ENCODE measurements at regions not wholly inside any gene's neighbourhood (a gene's known extent, or its start where the extent isn't known, plus 50 kb on each side); places are given as distances from the start of the nearest gene placed in this dataset.

GRCh38 chr5:129362456-129362855 lies 97.6 kb upstream of the ADAMTS19 start:
- H3K36me3 ChIP-seq (ENCODE audit: control insufficient read depth in 3 of 3, insufficient read depth in 3 of 3, low read length in 3 of 3) = no peaks in the 10 kb centered on the region
- H3K9ac ChIP-seq (ENCODE audit: low read depth in 1 of 3, low read length in 3 of 3) = no peak overlapping the region
- H3K27me3 ChIP-seq (ENCODE audit: control insufficient read depth in 3 of 3, insufficient read depth in 3 of 3, low read length in 3 of 3) = no peaks in the 10 kb centered on the region
- H3K9me3 ChIP-seq (ENCODE audit: control insufficient read depth in 3 of 3, low read length in 3 of 3) = peaks cover 0 to 5% (median 0%) of the 10 kb centered on the region in 3 donors
- no peaks in the 10 kb centered on the region for H3K4me1 ChIP-seq (ENCODE audit: control insufficient read depth in 3 of 3, insufficient read depth in 3 of 3, low read length in 3 of 3)
- H3K4me3 ChIP-seq (ENCODE audit: low read length in 3 of 3) = no peak overlapping the region
- H3K27ac ChIP-seq (ENCODE audit: low read depth, low read length) = no peak overlapping the region

- H3K4me1 ChIP-seq (ENCODE audit: control insufficient read depth in 3 of 3, insufficient read depth in 3 of 3, low read length in 3 of 3) = no peaks in the 10 kb centered on the region
- no peak overlapping the region for H3K27ac ChIP-seq (ENCODE audit: low read depth, low read length)
- no peaks in the 10 kb centered on the region for H3K27me3 ChIP-seq (ENCODE audit: control insufficient read depth in 3 of 3, insufficient read depth in 3 of 3, low read length in 3 of 3)
- no peaks in the 10 kb centered on the region for H3K36me3 ChIP-seq (ENCODE audit: control insufficient read depth in 3 of 3, insufficient read depth in 3 of 3, low read length in 3 of 3)
- peaks cover 0 to 5% (median 0%) of the 10 kb centered on the region in 3 donors for H3K9me3 ChIP-seq (ENCODE audit: control insufficient read depth in 3 of 3, low read length in 3 of 3)
- no peak overlapping the region for H3K4me3 ChIP-seq (ENCODE audit: low read length in 3 of 3)
- H3K9ac ChIP-seq (ENCODE audit: low read depth in 1 of 3, low read length in 3 of 3) = no peak overlapping the region
Observed at GRCh38 chr5:129363991-129364390, 96.1 kb upstream of the ADAMTS19 start.

DNA sequence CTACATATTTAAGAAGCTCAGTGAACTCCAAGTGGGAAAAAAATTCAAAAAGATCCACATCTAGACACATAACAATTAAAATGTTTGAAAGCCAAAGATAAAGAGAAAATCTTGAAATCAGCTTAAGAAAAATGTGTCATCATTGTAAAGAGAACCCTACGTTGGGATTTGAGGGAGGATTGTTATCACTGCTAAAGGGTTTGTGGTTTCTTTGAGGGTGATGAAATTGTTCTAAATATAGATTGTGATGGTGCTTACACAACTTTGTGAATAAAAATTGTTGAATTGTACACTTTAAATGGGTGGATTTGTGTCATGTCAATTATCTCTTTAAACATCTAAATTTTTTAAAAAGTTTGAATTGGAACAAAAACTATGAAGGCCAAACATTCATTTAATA lies 92.2 kb upstream of the ADAMTS19 start:
- Histone ChIP-seq H3K4me1 (ENCODE audit: control insufficient read depth in 3 of 3, insufficient read depth in 3 of 3, low read length in 3 of 3) (no peaks in the 10 kb centered on the region), H3K36me3 (ENCODE audit: control insufficient read depth in 3 of 3, insufficient read depth in 3 of 3, low read length in 3 of 3) (no peaks in the 10 kb centered on the region), H3K4me3 (ENCODE audit: low read length in 3 of 3) (no peak overlapping the region), H3K9me3 (ENCODE audit: control insufficient read depth in 3 of 3, low read length in 3 of 3) (peaks cover 0 to 5% (median 0%) of the 10 kb centered on the region in 3 donors), H3K27ac (ENCODE audit: low read depth, low read length) (no peak overlapping the region), H3K27me3 (ENCODE audit: control insufficient read depth in 3 of 3, insufficient read depth in 3 of 3, low read length in 3 of 3) (no peaks in the 10 kb centered on the region), H3K9ac (ENCODE audit: low read depth in 1 of 3, low read length in 3 of 3) (no peak overlapping the region)

DNA sequence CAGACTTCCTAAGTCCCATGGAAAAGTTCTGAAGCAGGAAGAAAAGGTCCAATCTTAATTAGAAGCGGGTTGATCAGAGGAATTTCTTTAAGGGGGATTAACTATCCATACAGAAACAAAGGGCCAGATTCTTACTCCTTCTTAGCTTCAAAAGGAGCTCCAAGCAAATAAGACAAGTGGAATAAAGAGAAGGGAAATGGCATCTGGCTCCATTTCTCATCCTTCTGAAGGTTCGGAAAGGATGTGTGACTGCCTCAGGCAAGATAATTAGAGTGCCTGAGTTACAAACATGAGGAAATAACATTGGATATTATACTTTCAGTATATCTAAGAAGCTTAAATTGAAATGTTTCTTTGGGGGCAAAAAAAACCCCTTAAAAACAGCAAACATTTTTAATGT lies 88.1 kb upstream of the ADAMTS19 start:
- H3K36me3 ChIP-seq (ENCODE audit: control insufficient read depth in 3 of 3, insufficient read depth in 3 of 3, low read length in 3 of 3) = no peaks in the 10 kb centered on the region
- H3K4me1 ChIP-seq (ENCODE audit: control insufficient read depth in 3 of 3, insufficient read depth in 3 of 3, low read length in 3 of 3) = no peaks in the 10 kb centered on the region
- H3K9ac ChIP-seq (ENCODE audit: low read depth in 1 of 3, low read length in 3 of 3) = no peak overlapping the region

GRCh38 chr5:129377504-129377903 lies 82.6 kb upstream of the ADAMTS19 start:
- Histone ChIP-seq H3K4me3 (ENCODE audit: low read length in 3 of 3) (no peak overlapping the region), H3K4me1 (ENCODE audit: control insufficient read depth in 3 of 3, insufficient read depth in 3 of 3, low read length in 3 of 3) (no peaks in the 10 kb centered on the region), H3K9ac (ENCODE audit: low read depth in 1 of 3, low read length in 3 of 3) (no peak overlapping the region), H3K9me3 (ENCODE audit: control insufficient read depth in 3 of 3, low read length in 3 of 3) (no peaks in the 10 kb centered on the region), H3K36me3 (ENCODE audit: control insufficient read depth in 3 of 3, insufficient read depth in 3 of 3, low read length in 3 of 3) (no peaks in the 10 kb centered on the region), H3K27ac (ENCODE audit: low read depth, low read length) (no peak overlapping the region), H3K27me3 (ENCODE audit: control insufficient read depth in 3 of 3, insufficient read depth in 3 of 3, low read length in 3 of 3) (no peaks in the 10 kb centered on the region)

More for the DNA sequence above, 88.1 kb upstream of the ADAMTS19 start:
- no peaks in the 10 kb centered on the region for H3K9me3 ChIP-seq (ENCODE audit: control insufficient read depth in 3 of 3, low read length in 3 of 3)
- no peak overlapping the region for H3K4me3 ChIP-seq (ENCODE audit: low read length in 3 of 3)
- no peaks in the 10 kb centered on the region for H3K27me3 ChIP-seq (ENCODE audit: control insufficient read depth in 3 of 3, insufficient read depth in 3 of 3, low read length in 3 of 3)
- H3K27ac ChIP-seq (ENCODE audit: low read depth, low read length) = no peak overlapping the region

GRCh38 chr5:129378961-129379360 lies 81.1 kb upstream of the ADAMTS19 start:
- no peaks in the 10 kb centered on the region for H3K27me3 ChIP-seq (ENCODE audit: control insufficient read depth in 3 of 3, insufficient read depth in 3 of 3, low read length in 3 of 3)
- H3K9me3 ChIP-seq (ENCODE audit: control insufficient read depth in 3 of 3, low read length in 3 of 3) = no peaks in the 10 kb centered on the region
- H3K4me1 ChIP-seq (ENCODE audit: control insufficient read depth in 3 of 3, insufficient read depth in 3 of 3, low read length in 3 of 3) = no peaks in the 10 kb centered on the region
- H3K4me3 ChIP-seq (ENCODE audit: low read length in 3 of 3) = no peak overlapping the region
- no peak overlapping the region for H3K9ac ChIP-seq (ENCODE audit: low read depth in 1 of 3, low read length in 3 of 3)
- no peak overlapping the region for H3K27ac ChIP-seq (ENCODE audit: low read depth, low read length)
- H3K36me3 ChIP-seq (ENCODE audit: control insufficient read depth in 3 of 3, insufficient read depth in 3 of 3, low read length in 3 of 3) = no peaks in the 10 kb centered on the region

DNA sequence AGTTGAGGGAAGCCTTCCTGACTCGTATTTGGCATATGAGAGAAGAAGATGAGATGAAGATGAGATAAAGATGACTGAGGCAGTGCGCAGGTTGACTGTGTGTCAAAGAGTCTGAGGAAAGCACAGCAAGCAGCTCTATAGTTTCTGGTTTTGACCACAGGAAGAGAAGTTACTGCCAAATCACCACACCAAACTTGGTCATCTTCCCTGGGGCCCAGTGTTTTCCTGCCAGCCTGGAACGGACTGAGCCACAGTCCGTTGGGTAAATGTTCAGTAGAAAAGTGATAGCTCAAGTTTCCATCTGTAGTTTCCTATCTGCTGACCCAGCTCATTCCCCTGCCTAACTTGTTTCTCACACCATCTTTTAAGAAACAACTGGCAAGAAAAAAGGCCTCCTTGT lies 80.7 kb upstream of the ADAMTS19 start:
- Histone ChIP-seq H3K36me3 (ENCODE audit: control insufficient read depth in 3 of 3, insufficient read depth in 3 of 3, low read length in 3 of 3) (no peaks in the 10 kb centered on the region), H3K9ac (ENCODE audit: low read depth in 1 of 3, low read length in 3 of 3) (no peak overlapping the region), H3K4me1 (ENCODE audit: control insufficient read depth in 3 of 3, insufficient read depth in 3 of 3, low read length in 3 of 3) (no peaks in the 10 kb centered on the region), H3K9me3 (ENCODE audit: control insufficient read depth in 3 of 3, low read length in 3 of 3) (no peaks in the 10 kb centered on the region), H3K4me3 (ENCODE audit: low read length in 3 of 3) (no peak overlapping the region), H3K27ac (ENCODE audit: low read depth, low read length) (no peak overlapping the region), H3K27me3 (ENCODE audit: control insufficient read depth in 3 of 3, insufficient read depth in 3 of 3, low read length in 3 of 3) (no peaks in the 10 kb centered on the region)

- Histone ChIP-seq H3K36me3 (ENCODE audit: control insufficient read depth in 3 of 3, insufficient read depth in 3 of 3, low read length in 3 of 3) (no peaks in the 10 kb centered on the region), H3K9ac (ENCODE audit: low read depth in 1 of 3, low read length in 3 of 3) (no peak overlapping the region), H3K9me3 (ENCODE audit: control insufficient read depth in 3 of 3, low read length in 3 of 3) (no peaks in the 10 kb centered on the region), H3K4me3 (ENCODE audit: low read length in 3 of 3) (no peak overlapping the region), H3K4me1 (ENCODE audit: control insufficient read depth in 3 of 3, insufficient read depth in 3 of 3, low read length in 3 of 3) (no peaks in the 10 kb centered on the region), H3K27ac (ENCODE audit: low read depth, low read length) (no peak overlapping the region), H3K27me3 (ENCODE audit: control insufficient read depth in 3 of 3, insufficient read depth in 3 of 3, low read length in 3 of 3) (no peaks in the 10 kb centered on the region)
Observed at GRCh38 chr5:129382921-129383672, 77.0 kb upstream of the ADAMTS19 start.

DNA sequence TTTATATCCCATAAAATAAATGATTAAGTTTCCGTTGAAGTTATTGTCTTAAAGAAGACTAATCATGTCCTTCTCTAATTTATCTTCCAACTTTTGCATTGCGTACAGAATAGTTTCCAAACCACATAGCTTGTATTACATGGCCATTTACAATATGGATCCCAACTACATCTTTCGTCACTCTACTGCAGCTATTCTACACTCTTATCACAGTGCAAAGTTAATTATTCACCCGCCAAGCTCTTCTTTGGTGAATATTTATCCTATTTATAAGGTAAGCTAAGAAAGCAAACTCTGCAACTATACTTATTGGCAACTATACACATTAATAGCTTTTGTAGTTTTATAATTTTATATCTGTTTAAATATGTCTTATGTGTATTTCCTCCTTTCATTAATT lies 75.9 kb upstream of the ADAMTS19 start:
- Histone ChIP-seq H3K36me3 (ENCODE audit: control insufficient read depth in 3 of 3, insufficient read depth in 3 of 3, low read length in 3 of 3) (no peaks in the 10 kb centered on the region), H3K9ac (ENCODE audit: low read depth in 1 of 3, low read length in 3 of 3) (no peak overlapping the region), H3K27me3 (ENCODE audit: control insufficient read depth in 3 of 3, insufficient read depth in 3 of 3, low read length in 3 of 3) (no peaks in the 10 kb centered on the region), H3K27ac (ENCODE audit: low read depth, low read length) (no peak overlapping the region), H3K9me3 (ENCODE audit: control insufficient read depth in 3 of 3, low read length in 3 of 3) (no peaks in the 10 kb centered on the region), H3K4me3 (ENCODE audit: low read length in 3 of 3) (no peak overlapping the region), H3K4me1 (ENCODE audit: control insufficient read depth in 3 of 3, insufficient read depth in 3 of 3, low read length in 3 of 3) (no peaks in the 10 kb centered on the region)

DNA sequence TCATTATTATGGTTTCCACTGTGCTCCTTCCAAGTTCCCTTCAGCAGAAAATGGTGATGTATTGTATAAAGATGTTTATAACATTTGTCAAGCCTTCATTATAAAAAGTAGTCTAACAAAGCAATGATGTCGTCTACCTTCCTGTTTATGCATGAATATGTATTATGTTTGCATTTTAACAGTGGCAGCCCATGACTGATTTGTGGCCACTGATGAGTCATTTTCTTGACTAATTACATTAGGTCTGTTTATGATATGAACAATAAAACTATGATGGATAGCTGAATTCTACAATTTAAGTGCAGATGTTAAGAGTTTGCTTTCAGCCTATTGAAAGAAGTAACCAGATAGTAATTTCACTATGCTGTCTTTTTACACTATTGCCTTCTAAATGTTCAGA lies 75.4 kb upstream of the ADAMTS19 start:
- Histone ChIP-seq H3K27me3 (ENCODE audit: control insufficient read depth in 3 of 3, insufficient read depth in 3 of 3, low read length in 3 of 3) (no peaks in the 10 kb centered on the region), H3K9ac (ENCODE audit: low read depth in 1 of 3, low read length in 3 of 3) (no peak overlapping the region), H3K36me3 (ENCODE audit: control insufficient read depth in 3 of 3, insufficient read depth in 3 of 3, low read length in 3 of 3) (no peaks in the 10 kb centered on the region), H3K9me3 (ENCODE audit: control insufficient read depth in 3 of 3, low read length in 3 of 3) (no peaks in the 10 kb centered on the region), H3K27ac (ENCODE audit: low read depth, low read length) (no peak overlapping the region), H3K4me3 (ENCODE audit: low read length in 3 of 3) (no peak overlapping the region), H3K4me1 (ENCODE audit: control insufficient read depth in 3 of 3, insufficient read depth in 3 of 3, low read length in 3 of 3) (no peaks in the 10 kb centered on the region)
